HCT116 (cell line): ENCODE measurements at regions not wholly inside any gene's neighbourhood (a gene's known extent, or its start where the extent isn't known, plus 50 kb on each side); places are given as distances from the start of the nearest gene placed in this dataset.

ENCODE experiments used
- ATAC-seq: fragments of 200-7000 bp; cut with Tn5 transposase; 2 replicates; pipeline ENCODE4 v1.9.1; 2020; ENCODE audit warnings: mild to moderate bottlenecking, moderate library complexity
- BruUV-seq: library from RNA; stranded (reverse); fragments of 400-500 nt; replicated peaks from 2 replicates; lab custom pipeline; 2021; lab: Mats Ljungman, UMichigan
- CTCF ChIA-PET: fragments of 300-600 bp; sonication (Branson Sonifier 250); formaldehyde crosslinking; loops from one replicate; lab custom pipeline; 2021; ENCODE audit warnings: antibody characterized with exemption; lab: Charles Lee
- POLR2A ChIA-PET: fragments of 300-600, 350-600 bp; sonication (Branson Sonifier 250); formaldehyde crosslinking; loops from one replicate; lab custom pipeline; 2021; ENCODE audit warnings: antibody characterized with exemption; lab: Charles Lee
- RAD21 ChIA-PET, 2 experiments: fragments of 300-600 bp; sonication (Branson Sonifier 250); formaldehyde crosslinking; loops; one replicate each; lab custom pipeline; 2023; ENCODE audit warnings: low total read pairs in 2 of 2; ENCODE audit not compliant: uncharacterized antibody in 2 of 2, unreplicated experiment in 2 of 2, low non-redundant PET in 1 of 2; lab: Charles Lee
- DNase-seq: peaks from one replicate; pipeline ENCODE4 v3.0.0-alpha.2; 2010; ENCODE audit warnings: low read depth, low spot score
- H2AFZ ChIP-seq: fragments of 200-600 bp; shearing (Covaris generic), sonication (generic); 2 replicates; pipeline ENCODE4 v1.6.1; 2017; ENCODE audit warnings: low read depth, mixed run types, mixed read lengths, antibody characterized with exemption, low read length; ENCODE audit not compliant: poor library complexity, severe bottlenecking
- H3K27ac ChIP-seq: 2 replicates; pipeline ENCODE4 v1.5.1; 2012; ENCODE audit warnings: low read depth, low read length
- H3K27me3 ChIP-seq: fragments of 200-600 bp; sonication (generic); 2 replicates; pipeline ENCODE4 v1.6.1; 2016; ENCODE audit warnings: mixed run types, low read length, mixed read lengths; ENCODE audit not compliant: insufficient read depth
- H3K36me3 ChIP-seq, 2 experiments: fragments of 200-500 bp in 1 of 2; fragments of 200-600 bp in 1 of 2; sonication (Bioruptor generic) in 1 of 2; sonication (generic) in 1 of 2; 2 replicates each; pipeline versions ENCODE4 v1.5.1 to v1.6.1; 2014 to 2016; ENCODE audit warnings: low read length in 2 of 2, inconsistent platforms in 1 of 2, mixed read lengths in 1 of 2, mixed run types in 1 of 2; ENCODE audit not compliant: insufficient read depth in 2 of 2, control insufficient read depth in 1 of 2
- H3K4me1 ChIP-seq, 2 experiments: fragments of 200-600 bp in 1 of 2; sonication (generic) in 1 of 2; 2 replicates each; pipeline versions ENCODE4 v1.5.1 to v1.6.1; 2012 to 2017; ENCODE audit warnings: low read length in 2 of 2, inconsistent platforms in 1 of 2, mild to moderate bottlenecking in 1 of 2, mixed read lengths in 1 of 2, mixed run types in 1 of 2, moderate library complexity in 1 of 2; ENCODE audit not compliant: insufficient read depth in 2 of 2, control insufficient read depth in 1 of 2
- H3K4me2 ChIP-seq: fragments of 200-600 bp; sonication (generic); 2 replicates; pipeline ENCODE4 v1.6.1; 2017; ENCODE audit warnings: mixed run types, low read length, mixed read lengths
- H3K4me3 ChIP-seq, 2 experiments: fragments of 200-600 bp in 1 of 2; sonication (generic) in 1 of 2; replicated peaks in 1 of 2; 2 replicates each; pipeline ENCODE4 v1.5.1; 2011 to 2016; ENCODE audit warnings: low read length in 2 of 2, control low read depth in 1 of 2, low read depth in 1 of 2, mild to moderate bottlenecking in 1 of 2, mixed read lengths in 1 of 2, mixed run types in 1 of 2
- H3K79me2 ChIP-seq: fragments of 200-600 bp; sonication (generic); 2 replicates; pipeline ENCODE4 v1.6.1; 2017; ENCODE audit warnings: mild to moderate bottlenecking, mixed run types, low read length, moderate library complexity, mixed read lengths; ENCODE audit not compliant: insufficient read depth
- H3K9ac ChIP-seq: fragments of 200-600 bp; sonication (generic); 2 replicates; pipeline ENCODE4 v1.6.1; 2016; ENCODE audit warnings: low read length, mixed read lengths
- H3K9me2 ChIP-seq: fragments of 200-600 bp; sonication (generic), shearing (Covaris generic); 2 replicates; pipeline ENCODE4 v1.6.1; 2017; ENCODE audit warnings: mixed run types, mild to moderate bottlenecking, moderate library complexity; ENCODE audit not compliant: insufficient read depth
- H3K9me3 ChIP-seq, 2 experiments: fragments of 200-500 bp in 1 of 2; fragments of 200-600 bp in 1 of 2; sonication (Bioruptor generic) in 1 of 2; sonication (generic) in 1 of 2; 2 replicates each; pipeline ENCODE4 v1.6.1; 2014 to 2017; ENCODE audit warnings: low read length in 2 of 2, mixed read lengths in 2 of 2, inconsistent platforms in 1 of 2, low read depth in 1 of 2, mild to moderate bottlenecking in 1 of 2, mixed run types in 1 of 2, moderate library complexity in 1 of 2; ENCODE audit not compliant: control insufficient read depth in 1 of 2, insufficient read depth in 1 of 2
- H4K20me1 ChIP-seq: fragments of 200-600 bp; sonication (generic), shearing (Covaris generic); 2 replicates; pipeline ENCODE4 v1.6.1; 2017; ENCODE audit warnings: mixed run types, mild to moderate bottlenecking, moderate library complexity; ENCODE audit not compliant: insufficient read depth
- EZH2 ChIP-seq: fragments of 200-600 bp; sonication (generic); IDR thresholded peaks from 2 replicates; pipeline ENCODE4 v1.6.1; 2017; ENCODE audit warnings: antibody characterized with exemption, mixed run types
- SP1 ChIP-seq: IDR thresholded peaks from 2 replicates; pipeline ENCODE4 v1.6.1; 2012; ENCODE audit warnings: low read depth
- TCF7L2 ChIP-seq: IDR thresholded peaks from 2 replicates; pipeline ENCODE4 v1.7.0; 2011; ENCODE audit warnings: borderline replicate concordance, inconsistent platforms; ENCODE audit not compliant: insufficient read depth, insufficient read length; ENCODE audit errors: extremely low read depth
- YY1 ChIP-seq: IDR thresholded peaks from 2 replicates; pipeline ENCODE4 v1.6.1; 2011; ENCODE audit warnings: low read length, low read depth, moderate library complexity, mild to moderate bottlenecking; ENCODE audit not compliant: insufficient replicate concordance; ENCODE audit errors: extremely low read depth
- ZFX ChIP-seq: fragments of 450-650 bp; IDR thresholded peaks from 2 replicates; pipeline ENCODE4 v1.6.1; 2017
- ZNF274 ChIP-seq: fragments of 200-500 bp; sonication (Bioruptor generic); IDR thresholded peaks from 2 replicates; pipeline ENCODE4 v1.6.1; 2014; ENCODE audit warnings: mild to moderate bottlenecking, low read depth, low read length, inconsistent platforms
- intact Hi-C: fragments of 100-400 bp; cut with micrococcal nuclease; formaldehyde crosslinking; loops from 2 replicates; pipeline ENCODE4 v1.10.0; 2022
- TF ChIP-seq, protein P1 (sequence below): IDR thresholded peaks from 2 replicates; pipeline ENCODE4 v1.6.1; 2012
- TF ChIP-seq, protein P2 (sequence below): IDR thresholded peaks from 2 replicates; pipeline ENCODE4 v1.6.1; 2011; ENCODE audit warnings: mild to moderate bottlenecking, low read length, moderate library complexity; ENCODE audit not compliant: insufficient replicate concordance; ENCODE audit errors: extremely low read depth
- TF ChIP-seq, protein P3 (sequence below), 3 experiments: fragments of 200-600 bp in 1 of 3; sonication (generic) in 1 of 3; IDR thresholded peaks in 2 of 3; conservative IDR thresholded peaks in 1 of 3; 2 replicates each; pipeline ENCODE4 v1.5.1; 2012 to 2017; ENCODE audit warnings: low read depth in 2 of 3, low read length in 2 of 3, antibody characterized with exemption in 1 of 3, borderline replicate concordance in 1 of 3, control low read depth in 1 of 3, mild to moderate bottlenecking in 1 of 3, mixed read lengths in 1 of 3, mixed run types in 1 of 3, moderate library complexity in 1 of 3; ENCODE audit not compliant: insufficient read depth in 1 of 3

DNA sequence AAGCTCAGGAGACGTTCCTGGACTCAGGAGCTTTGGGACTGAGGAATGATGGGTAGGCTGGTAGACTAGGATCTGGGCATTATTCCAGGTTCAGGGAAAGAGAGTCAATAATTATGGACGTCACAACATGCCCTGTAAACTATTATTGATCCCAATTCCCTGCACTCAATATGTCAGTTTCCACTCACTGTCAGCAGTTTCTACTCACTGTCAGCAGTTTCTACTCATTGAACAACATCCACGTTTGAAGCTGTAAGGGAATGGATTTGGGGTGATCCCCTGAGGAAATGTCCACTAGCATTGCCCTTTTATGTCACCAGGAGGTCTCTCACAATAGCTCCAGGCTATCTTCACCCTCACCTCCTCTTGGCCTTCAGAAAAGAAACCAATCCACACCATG, 1268.6 kb downstream of the TYW1 start:
- intact Hi-C loops, result no loop called here
- no peak for ATAC-seq
- Histone ChIP-seq H2AFZ (no peak overlapping the region), H3K9me2 (no peaks in the 10 kb centered on the region), H4K20me1 (no peaks in the 10 kb centered on the region), H3K9ac (no peak overlapping the region), H3K27ac (no peak overlapping the region), H3K9me3 (peaks cover 3 to 28% of the 10 kb centered on the region in 2 experiments; a peak in 2 of 4 replicates), H3K79me2 (no peaks in the 10 kb centered on the region), H3K27me3 (no peaks in the 10 kb centered on the region), H3K4me2 (no peak overlapping the region), H3K36me3 (no peaks in the 10 kb centered on the region), H3K4me1 (no peaks in the 10 kb centered on the region), H3K4me3 (no peak overlapping the region)
- no peak for TF ChIP-seq EZH2
- TF ChIP-seq, protein P1, sequence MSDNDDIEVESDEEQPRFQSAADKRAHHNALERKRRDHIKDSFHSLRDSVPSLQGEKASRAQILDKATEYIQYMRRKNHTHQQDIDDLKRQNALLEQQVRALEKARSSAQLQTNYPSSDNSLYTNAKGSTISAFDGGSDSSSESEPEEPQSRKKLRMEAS, result no peak
- TF ChIP-seq, protein P2, sequence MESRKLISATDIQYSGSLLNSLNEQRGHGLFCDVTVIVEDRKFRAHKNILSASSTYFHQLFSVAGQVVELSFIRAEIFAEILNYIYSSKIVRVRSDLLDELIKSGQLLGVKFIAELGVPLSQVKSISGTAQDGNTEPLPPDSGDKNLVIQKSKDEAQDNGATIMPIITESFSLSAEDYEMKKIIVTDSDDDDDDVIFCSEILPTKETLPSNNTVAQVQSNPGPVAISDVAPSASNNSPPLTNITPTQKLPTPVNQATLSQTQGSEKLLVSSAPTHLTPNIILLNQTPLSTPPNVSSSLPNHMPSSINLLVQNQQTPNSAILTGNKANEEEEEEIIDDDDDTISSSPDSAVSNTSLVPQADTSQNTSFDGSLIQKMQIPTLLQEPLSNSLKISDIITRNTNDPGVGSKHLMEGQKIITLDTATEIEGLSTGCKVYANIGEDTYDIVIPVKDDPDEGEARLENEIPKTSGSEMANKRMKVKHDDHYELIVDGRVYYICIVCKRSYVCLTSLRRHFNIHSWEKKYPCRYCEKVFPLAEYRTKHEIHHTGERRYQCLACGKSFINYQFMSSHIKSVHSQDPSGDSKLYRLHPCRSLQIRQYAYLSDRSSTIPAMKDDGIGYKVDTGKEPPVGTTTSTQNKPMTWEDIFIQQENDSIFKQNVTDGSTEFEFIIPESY, result no peak
- TF ChIP-seq SP1, result no peak
- TF ChIP-seq, protein P3, sequence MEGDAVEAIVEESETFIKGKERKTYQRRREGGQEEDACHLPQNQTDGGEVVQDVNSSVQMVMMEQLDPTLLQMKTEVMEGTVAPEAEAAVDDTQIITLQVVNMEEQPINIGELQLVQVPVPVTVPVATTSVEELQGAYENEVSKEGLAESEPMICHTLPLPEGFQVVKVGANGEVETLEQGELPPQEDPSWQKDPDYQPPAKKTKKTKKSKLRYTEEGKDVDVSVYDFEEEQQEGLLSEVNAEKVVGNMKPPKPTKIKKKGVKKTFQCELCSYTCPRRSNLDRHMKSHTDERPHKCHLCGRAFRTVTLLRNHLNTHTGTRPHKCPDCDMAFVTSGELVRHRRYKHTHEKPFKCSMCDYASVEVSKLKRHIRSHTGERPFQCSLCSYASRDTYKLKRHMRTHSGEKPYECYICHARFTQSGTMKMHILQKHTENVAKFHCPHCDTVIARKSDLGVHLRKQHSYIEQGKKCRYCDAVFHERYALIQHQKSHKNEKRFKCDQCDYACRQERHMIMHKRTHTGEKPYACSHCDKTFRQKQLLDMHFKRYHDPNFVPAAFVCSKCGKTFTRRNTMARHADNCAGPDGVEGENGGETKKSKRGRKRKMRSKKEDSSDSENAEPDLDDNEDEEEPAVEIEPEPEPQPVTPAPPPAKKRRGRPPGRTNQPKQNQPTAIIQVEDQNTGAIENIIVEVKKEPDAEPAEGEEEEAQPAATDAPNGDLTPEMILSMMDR (IDR thresholded peaks at IDR 0.05 in 2 of 3, conservative IDR thresholded peaks at IDR 0.05 in 1 of 3; ENCODE audit: borderline replicate concordance in 1 of 3, insufficient read depth in 1 of 3, low read depth in 2 of 3, low read length in 2 of 3), result no peak
- no peak for TF ChIP-seq TCF7L2
- no peak for TF ChIP-seq ZNF274
- TF ChIP-seq ZFX, result no peak
- TF ChIP-seq YY1, result no peak
- no TSS peak for BruUV-seq
- POLR2A ChIA-PET, result no interaction called here
- RAD21 ChIA-PET, result no interaction called here
- CTCF ChIA-PET, result no interaction called here
- DNase-seq, result no peak
